ENCODE measurements at regions not wholly inside any gene's neighbourhood (a gene's known extent, or its start where the extent isn't known, plus 50 kb on each side); places are given as distances from the start of the nearest gene placed in this dataset.

DNA sequence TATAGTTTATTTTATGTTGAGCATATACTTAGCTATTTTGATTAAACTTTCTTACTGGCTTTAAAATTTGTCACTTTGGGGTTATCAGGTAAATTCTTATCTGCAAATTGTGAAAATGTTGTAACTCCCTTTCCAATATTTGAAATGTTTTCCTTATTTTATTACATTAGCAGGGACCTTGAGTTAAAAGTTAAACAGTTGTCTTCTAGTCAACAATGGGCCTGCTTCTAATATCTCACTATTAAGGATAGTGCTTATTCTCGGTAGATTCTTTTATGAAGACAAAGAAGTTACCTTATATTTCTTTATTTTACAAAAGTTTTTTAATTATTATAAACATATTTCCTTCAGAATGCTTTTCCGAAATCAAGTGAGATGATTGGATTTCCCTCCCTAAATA is 53.7 kb upstream of the AHR start:
- H3K4me3 ChIP-seq (ENCODE audit: control insufficient read depth, low read depth, low read length), result no peak overlapping the region
- TF ChIP-seq, protein P1, sequence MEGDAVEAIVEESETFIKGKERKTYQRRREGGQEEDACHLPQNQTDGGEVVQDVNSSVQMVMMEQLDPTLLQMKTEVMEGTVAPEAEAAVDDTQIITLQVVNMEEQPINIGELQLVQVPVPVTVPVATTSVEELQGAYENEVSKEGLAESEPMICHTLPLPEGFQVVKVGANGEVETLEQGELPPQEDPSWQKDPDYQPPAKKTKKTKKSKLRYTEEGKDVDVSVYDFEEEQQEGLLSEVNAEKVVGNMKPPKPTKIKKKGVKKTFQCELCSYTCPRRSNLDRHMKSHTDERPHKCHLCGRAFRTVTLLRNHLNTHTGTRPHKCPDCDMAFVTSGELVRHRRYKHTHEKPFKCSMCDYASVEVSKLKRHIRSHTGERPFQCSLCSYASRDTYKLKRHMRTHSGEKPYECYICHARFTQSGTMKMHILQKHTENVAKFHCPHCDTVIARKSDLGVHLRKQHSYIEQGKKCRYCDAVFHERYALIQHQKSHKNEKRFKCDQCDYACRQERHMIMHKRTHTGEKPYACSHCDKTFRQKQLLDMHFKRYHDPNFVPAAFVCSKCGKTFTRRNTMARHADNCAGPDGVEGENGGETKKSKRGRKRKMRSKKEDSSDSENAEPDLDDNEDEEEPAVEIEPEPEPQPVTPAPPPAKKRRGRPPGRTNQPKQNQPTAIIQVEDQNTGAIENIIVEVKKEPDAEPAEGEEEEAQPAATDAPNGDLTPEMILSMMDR (IDR thresholded peaks at IDR 0.05; ENCODE audit: control insufficient read depth, insufficient read depth, low read depth, low read length, missing control alignments), result no peak
- no peak for DNase-seq (ENCODE audit: low read depth)

DNA sequence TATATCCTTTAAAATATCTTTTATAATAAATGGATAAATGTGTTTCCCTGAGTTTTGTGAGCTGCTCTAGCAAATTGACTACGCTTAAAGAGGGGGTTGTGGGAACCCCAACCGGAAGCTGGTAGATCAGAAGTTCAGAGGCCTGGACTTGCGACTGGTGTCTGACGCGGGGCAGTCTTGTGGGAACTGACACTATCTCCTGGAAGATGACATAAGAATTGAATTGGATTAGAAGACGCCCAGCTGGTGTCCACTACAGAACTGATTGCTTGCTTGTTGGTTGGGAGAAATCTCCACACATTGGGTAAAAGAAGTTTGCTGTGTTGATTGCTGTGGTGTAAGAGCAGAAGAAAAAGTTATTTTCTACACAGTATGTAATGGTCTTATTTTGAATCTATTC is 51.1 kb upstream of the AHR start:
- H3K4me3 ChIP-seq (ENCODE audit: control insufficient read depth, low read depth, low read length), result no peak overlapping the region
- no peak for DNase-seq (ENCODE audit: low read depth)
- TF ChIP-seq, protein P1 (IDR thresholded peaks at IDR 0.05; ENCODE audit: control insufficient read depth, insufficient read depth, low read depth, low read length, missing control alignments), result no peak

DNA sequence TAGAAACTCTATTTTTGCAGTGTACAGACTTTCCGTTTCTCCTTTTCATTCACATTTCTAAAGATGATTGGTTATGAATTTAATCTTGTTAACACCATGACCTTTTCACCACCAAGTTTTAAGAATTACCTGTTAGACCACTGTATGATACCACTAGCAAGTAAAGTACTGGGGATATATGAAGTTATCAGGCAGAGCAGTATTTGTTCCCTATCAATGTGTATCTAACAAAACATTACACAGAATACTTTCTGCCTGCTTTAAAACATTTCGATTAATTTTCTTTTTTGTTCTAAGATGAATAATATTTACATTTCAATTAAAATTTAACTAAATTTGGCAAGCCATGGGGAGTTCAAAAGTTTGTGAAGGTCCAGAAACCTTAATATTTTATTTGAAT is 49.9 kb upstream of the AHR start:
- TF ChIP-seq, protein P1 (IDR thresholded peaks at IDR 0.05; ENCODE audit: control insufficient read depth, insufficient read depth, low read depth, low read length, missing control alignments), result no peak
- H3K4me3 ChIP-seq (ENCODE audit: control insufficient read depth, low read depth, low read length), result no peak overlapping the region
- no peak for DNase-seq (ENCODE audit: low read depth)
